Right ventricle myocardium superior (tissue), 1 donor: ENCODE measurements at regions not wholly inside any gene's neighbourhood (a gene's known extent, or its start where the extent isn't known, plus 50 kb on each side); places are given as distances from the start of the nearest gene placed in this dataset.

Experiments
- ATAC-seq: fragments of 200-7000 bp; cut with Tn5 transposase; one replicate; pipeline ENCODE4 v1.9.1; 2020; ENCODE audit warnings: mild to moderate bottlenecking; ENCODE audit not compliant: poor library complexity
- DNase-seq: peaks from one replicate; pipeline ENCODE4 v3.0.0-alpha.2; 2020
- intact Hi-C: fragments of 100-400 bp; cut with DNase I; formaldehyde crosslinking; loops from one replicate; pipeline ENCODE4 v1.11.2; 2022
- donor health status: DM: no; HTN: yes; CAD: no; lungs with severe emphysema.

- intact Hi-C loops = no loop called here
- ATAC-seq (no peak), DNase-seq (peak; percentile 6)
Measured at GRCh38 chr22:44583854-44584253, 85.8 kb upstream of the RTL6 start.

GRCh38 chr22:44583061-44583760 is 85.2 kb upstream of the RTL6 start:
- intact Hi-C loops = no loop called here
- ATAC-seq (no peak), DNase-seq (peak; percentile 16)

- ATAC-seq = no peak
- intact Hi-C loops = no loop called here
- peak; percentile 9 for DNase-seq
Measured at GRCh38 chr22:44582016-44582415, 84.0 kb upstream of the RTL6 start.

GRCh38 chr22:44581096-44581435 is 83.0 kb upstream of the RTL6 start:
- intact Hi-C loops = no loop called here
- DNase-seq = peak; percentile 18
- no peak for ATAC-seq

GRCh38 chr22:44580176-44581095 is 82.4 kb upstream of the RTL6 start:
- peak; percentile 20 for DNase-seq
- intact Hi-C loops = no loop called here
- ATAC-seq = no peak

GRCh38 chr22:44578516-44579230 is 80.6 kb upstream of the RTL6 start:
- DNase-seq = no peak
- intact Hi-C loops = no loop called here
- ATAC-seq = no peak

- ATAC-seq = no peak
- intact Hi-C loops = no loop called here
- peak; percentile 7 for DNase-seq
Measured at GRCh38 chr22:44578110-44578457, 80.1 kb upstream of the RTL6 start.

GRCh38 chr22:44577391-44578109 is 79.5 kb upstream of the RTL6 start:
- DNase-seq (peak; percentile 16), ATAC-seq (no peak)
- intact Hi-C loops = no loop called here

GRCh38 chr22:44576311-44577260 is 78.6 kb upstream of the RTL6 start:
- no peak for ATAC-seq
- no peak for DNase-seq
- intact Hi-C loops = no loop called here

- ATAC-seq = no peak
- intact Hi-C loops = no loop called here
- DNase-seq = no peak
Measured at GRCh38 chr22:44575381-44576268, 77.6 kb upstream of the RTL6 start.

- ATAC-seq = peak; percentile 75
- intact Hi-C loops = no loop called here
- no peak for DNase-seq
Measured at GRCh38 chr22:44574640-44575380, 76.8 kb upstream of the RTL6 start.

GRCh38 chr22:44574057-44574639 is 76.1 kb upstream of the RTL6 start:
- ATAC-seq = peak; percentile 72
- intact Hi-C loops = no loop called here
- DNase-seq = no peak

GRCh38 chr22:44573451-44573850 is 75.4 kb upstream of the RTL6 start:
- DNase-seq (no peak), ATAC-seq (no peak)
- intact Hi-C loops = no loop called here

- no peak for DNase-seq
Measured at GRCh38 chr22:44572414-44573207, 74.6 kb upstream of the RTL6 start.

More at GRCh38 chr22:44572414-44573207, 74.6 kb upstream of the RTL6 start:
- no peak for ATAC-seq
- intact Hi-C loops = no loop called here
